Middle frontal gyrus (tissue), 1 donor: ENCODE measurements at regions not wholly inside any gene's neighbourhood (a gene's known extent, or its start where the extent isn't known, plus 50 kb on each side); places are given as distances from the start of the nearest gene placed in this dataset.

Experiments
- DNase-seq: peaks from one replicate; pipeline ENCODE4 v3.0.0-alpha.2; 2015; ENCODE audit warnings: low spot score; ENCODE audit errors: extremely low spot score

DNA sequence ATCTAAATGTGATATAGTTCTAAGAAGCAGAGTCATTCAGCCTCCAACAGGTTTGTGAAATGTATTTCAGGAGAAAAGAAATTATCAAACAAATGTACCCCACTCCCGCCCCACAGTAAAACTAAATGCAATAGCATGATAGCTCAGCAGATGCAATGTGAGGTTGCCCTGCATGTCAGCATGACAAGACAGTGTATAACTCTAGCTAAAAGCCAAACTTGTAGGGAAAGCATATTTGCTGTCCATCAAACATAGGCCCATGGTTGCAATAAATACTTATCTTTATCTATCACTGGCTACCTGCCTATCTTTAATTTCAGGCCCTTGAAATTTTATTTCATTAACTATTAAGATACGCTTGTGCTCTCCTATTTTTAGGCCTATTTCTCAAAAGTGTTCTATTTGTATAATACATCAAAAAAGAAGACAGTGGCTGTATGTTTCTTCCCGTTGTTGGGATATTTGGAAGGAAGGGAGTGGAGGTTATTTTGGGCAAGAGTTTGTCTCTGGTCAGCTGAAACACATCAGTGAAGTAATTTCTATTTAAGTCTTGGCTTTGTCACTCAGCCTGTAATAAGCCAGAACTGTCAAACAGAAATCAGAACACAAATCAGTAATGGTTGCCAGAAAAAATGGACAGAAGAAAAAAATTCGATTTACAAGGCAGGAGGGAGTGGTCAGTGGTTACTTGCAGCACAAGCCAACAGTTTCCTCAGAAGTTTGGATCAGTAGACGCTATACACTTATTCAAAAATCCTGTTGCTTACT, 307.4 kb upstream of the ADGRL2 start:
- no peak for DNase-seq

DNA sequence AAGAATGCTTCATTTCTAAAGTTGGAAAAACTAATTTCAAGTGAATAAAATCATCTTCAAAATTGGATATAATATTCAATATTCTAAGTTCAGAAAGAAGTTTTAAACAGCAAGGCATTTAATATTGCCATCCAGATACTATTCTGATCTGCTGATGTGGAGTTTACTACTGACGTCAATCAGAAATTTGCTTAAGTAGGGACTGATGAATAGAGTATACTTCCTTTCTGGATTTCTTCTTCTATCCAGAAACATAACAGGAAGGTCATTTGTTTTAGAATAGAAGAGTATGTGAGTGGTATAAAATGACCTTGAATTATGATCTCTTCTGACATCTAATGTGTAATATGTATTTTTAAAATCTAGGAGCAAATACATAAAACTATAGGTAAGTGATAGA, 308.1 kb upstream of the ADGRL2 start:
- DNase-seq: no peak

DNA sequence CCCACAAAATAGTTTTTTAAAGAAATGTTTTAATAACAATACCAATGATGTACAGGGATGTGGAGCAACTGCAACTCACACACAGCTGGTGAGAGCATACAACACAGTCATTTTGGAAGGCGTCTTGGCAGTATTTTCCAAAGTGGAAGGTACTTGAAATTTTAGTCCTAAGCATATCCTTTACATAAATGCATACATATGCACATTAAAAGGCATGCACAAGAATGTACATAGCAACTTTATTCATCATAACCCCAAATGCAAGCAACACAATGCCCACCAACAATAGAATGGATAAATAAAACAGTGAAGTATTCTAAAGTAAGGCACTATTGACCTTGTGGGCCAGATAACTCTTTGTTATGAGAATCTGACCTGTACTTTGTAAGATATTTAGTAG, 310.1 kb upstream of the ADGRL2 start:
- no peak for DNase-seq

DNA sequence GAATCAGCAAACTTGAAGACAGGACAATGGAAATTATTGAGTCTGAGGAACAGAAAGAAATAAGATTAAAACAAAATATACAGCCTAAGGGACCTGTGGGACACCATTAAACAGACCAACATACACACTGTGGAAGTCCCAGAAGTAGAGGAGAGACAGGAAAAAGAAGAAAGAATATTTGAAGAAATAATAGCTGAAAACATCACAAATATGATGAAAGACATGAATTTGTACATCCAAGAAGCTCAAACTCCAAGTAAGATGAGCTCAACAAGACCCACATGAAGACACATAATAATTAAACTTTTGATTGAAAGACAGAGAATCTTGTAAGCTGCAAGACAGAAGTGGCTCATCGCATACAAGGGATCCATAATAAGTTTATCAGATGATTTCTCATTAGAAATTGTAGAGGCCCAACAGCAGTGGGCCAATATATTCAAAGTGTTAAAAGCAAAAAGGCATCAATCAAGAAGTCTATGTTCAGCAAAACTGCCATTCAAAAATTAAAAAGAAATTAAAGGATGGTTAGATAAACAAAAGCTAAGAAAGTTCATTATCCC, 311.3 kb upstream of the ADGRL2 start:
- no peak for DNase-seq

DNA sequence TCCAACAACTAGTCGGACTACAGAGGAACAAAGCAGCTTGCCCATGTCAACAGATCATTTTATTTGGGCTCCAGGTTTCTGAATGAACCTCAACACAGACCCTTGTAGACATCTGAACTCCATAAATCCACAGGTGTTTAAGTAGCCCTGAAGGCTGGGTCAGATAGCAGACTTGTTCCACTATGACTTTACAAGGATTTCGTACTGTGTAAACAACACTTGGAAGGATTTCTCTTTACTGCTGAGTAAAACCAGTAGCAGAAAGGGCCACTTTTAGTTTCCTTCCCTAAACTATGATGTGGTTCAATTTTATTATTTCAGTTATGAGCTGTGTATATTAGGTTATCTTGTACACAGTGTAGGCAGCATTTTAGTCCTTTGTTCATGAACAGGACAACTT, 316.4 kb upstream of the ADGRL2 start:
- DNase-seq: no peak

DNA sequence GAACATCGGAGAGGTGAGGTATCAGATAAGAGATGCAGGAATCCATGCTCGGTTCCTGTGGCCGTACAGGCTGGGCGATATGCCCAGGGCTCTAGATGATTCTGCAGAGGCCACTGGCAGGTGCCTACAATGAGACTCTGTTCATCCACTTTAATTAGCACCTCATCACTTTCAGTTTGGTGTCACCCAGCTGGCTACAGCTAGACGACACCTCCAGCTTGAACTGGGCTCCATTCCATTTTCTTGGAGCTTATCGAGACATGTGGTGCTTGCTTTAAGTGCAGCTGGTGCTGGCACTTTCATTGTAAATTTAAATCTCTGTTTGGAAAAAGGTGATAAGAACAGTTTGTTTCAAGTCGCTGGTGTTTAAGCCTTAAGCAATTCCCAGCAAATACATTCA, 322.5 kb upstream of the ADGRL2 start:
- DNase-seq: peak; percentile 28

DNA sequence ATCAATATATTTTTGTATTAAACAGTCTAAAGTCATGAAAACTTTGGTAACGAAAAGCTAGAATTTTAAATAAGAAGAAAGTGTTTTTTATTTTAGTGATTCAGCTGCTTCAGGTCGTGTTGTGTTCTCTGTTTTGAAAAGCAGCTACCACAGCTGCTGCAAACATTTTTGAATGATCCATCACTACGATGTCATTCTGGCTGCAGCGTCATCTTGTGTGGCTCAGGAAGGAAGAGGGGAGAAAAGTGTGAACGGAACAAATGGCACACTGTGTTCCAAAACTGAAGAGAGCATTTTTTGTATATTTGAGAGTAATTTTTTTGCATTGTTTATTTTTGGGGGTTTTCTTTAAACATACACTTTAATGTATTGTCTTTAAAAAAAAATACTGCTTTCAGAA, 323.0 kb upstream of the ADGRL2 start:
- no peak for DNase-seq

DNA sequence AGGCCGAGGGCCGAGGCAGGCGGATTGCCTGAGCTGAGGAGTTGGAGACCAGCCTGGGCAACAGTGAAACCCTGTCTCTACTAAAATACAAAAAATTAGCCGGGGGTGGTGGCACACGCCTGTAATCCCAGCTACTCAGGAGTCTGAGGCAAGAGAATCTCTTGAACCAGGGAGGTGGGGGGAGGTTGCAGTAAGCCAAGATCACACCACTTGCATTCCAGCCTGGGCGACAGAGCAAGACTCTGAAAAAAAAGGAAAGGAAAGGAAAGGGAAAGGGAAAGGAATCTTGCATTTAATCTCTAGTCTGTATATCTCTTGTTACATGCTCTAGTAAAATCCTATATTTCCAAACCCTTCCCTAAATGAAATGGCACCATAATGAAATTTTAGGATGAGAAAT, 328.3 kb upstream of the ADGRL2 start:
- DNase-seq: no peak

DNA sequence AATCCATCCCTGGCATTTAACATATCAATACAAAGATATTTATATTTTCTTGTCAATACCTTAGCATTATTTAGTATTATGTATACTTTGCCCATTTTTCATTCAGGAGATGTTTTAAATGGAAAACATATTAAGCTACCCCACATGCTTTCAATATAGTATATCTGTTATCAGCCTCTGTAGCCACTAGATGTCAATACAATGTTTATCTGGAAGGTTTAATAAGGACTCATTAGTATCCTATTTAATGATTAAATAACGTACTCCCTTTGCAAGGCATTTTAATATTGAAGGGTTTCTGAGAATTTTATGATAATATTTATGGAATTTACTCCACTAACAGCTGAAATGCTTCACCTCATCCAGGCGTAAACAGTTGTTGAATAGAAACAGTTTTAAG, 329.5 kb upstream of the ADGRL2 start:
- DNase-seq: no peak

DNA sequence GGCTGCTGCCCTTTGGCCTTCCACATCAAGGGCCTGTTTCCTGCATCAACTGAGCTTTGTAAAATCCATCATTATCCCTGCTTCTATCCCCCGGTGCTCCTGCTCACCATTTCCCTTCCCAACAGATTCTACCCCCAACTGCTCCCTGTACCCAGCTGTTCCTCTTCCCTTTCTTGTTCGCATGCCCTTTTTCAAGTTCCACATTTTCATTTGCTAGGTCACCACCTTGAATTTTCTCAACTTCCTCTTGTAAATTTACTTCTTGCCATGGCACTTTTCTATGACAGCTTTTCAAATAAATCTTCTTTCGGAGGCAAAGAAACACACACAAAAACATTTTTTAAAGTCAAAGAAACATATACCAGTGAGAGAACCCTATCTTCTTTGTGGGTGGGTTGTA, 330.5 kb upstream of the ADGRL2 start:
- no peak for DNase-seq

DNA sequence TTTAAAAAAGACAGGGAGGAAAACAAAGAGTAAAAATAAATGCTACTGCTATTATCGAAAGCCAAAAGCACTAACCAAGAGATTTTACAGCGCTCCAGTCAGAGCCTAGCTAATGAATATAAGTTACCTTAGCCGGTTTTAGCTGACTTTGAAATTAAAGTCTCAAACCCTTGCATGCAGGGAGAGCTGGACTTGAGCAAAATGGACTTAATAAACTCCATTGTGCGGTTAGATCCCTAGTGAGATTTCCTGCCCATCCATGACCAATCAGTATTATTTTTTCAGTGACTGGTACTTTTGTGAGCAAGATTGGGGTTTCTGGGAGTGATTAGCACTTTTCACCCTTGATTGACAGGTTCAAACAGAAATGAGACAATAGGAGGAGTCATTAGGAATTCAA, 333.4 kb upstream of the ADGRL2 start:
- DNase-seq: no peak

DNA sequence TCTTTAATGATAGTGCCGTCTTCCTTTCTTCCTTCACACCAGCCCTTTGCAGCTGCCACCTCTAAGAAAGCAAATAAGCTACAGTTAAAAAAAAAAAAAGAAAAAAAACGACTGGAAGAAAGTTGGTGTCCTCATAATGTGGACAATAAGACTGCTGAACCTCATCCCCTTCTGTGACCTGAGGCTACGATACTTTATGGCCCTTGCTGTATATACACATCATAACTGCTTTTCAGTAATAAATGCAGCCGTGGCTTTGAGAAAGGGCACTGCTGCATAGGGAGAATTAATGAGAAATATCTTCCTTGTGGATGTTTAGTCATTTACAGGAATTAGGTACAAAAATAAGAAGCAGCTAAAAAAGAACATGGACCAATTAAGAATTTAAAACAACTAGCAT, 333.8 kb upstream of the ADGRL2 start:
- no peak for DNase-seq

DNA sequence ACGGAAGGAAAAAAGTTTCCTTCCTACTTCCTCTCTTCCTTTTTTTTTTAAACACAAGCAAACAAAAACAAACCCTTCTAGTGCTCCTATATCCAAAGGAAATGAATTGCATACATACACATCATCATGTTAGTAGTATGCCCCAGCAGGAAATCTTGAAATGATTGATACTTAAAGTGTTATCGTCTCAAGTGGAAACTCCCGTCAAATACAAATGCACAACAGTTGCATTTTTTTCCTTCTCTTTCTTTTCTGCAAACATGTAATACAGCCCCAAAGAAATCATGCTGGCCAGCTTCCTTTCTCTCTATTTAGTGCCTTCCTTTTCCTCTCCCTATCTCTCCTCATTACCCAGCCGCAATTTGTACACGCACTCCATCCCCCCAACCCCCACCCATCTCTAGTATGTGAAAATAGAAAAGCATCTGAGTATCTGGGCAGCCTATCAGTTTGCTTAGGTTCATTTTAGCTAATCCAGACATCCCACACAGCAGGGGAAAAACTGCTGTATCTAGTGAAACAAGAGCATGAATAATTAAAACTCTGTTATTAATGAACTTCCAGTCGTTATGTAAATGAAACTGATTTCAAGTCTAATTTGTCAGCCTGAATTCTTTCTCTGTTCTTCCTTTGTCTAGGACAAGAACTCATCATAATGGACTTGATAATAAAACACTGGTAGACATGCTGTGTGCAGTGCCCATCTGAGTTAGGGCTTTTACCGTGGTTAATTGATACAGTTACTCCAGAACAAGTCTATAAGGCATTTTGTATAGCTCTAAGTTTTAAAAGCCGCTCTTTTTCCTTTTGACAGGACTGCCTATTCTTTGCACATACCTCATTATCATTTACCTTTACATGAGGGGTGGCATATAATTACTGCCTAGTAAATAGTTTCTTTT, 336.5 kb upstream of the ADGRL2 start:
- no peak for DNase-seq

DNA sequence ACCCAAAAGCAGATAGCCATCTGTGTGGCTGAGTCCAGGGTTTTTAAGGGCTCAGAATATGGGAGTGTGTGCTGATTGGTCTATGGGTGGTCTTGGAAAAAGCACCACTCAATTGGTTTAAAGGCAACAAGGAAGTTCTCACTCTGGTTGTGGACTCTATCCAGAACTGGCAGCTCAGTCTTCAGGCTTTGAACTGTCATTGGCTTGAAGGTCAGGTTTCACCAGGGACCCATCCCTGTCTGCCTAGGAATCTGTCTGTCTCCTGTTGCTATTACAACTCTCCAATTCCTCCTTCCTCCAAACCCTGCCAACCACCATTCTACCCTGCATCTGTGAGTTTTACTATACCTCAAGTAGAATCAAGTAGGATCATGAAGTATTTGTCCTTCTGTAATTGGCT, 341.7 kb upstream of the ADGRL2 start:
- no peak for DNase-seq

DNA sequence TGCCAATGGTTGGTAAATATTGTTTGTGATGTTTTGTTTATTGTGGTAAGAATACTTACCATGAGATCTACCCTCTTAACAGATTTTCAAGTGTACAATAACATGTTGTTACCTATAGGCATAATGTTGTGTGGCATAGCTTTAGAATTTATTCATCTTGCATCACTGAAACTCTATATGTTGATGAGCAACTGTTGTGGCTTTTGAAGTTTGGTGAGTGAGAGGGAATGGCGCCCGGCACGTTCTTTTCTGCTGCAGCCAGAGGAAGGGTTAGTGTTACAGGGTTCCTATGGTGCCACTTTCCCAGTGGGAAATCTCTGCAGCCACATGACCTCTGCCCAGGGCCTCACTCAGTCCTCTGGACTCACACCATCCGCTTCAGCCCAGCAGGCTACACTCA, 342.5 kb upstream of the ADGRL2 start:
- no peak for DNase-seq

DNA sequence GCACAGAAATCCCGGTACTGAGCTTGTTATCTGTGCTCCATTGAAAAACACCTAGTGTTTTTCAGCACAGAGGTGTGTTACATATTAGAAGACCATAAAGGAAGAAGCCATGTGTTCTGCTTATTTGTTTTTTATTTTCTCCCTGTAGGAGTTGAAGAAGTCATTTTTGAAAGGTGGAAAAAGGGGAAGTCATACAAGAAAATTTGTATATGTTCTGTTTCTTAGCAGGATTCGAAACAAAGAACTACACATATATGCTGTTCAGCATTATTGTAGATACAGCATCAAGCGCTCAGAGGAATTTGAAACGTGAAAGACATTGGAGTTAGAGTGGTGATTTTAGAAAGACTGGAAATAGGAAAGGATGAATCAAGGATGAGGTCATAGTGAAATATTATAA, 345.3 kb upstream of the ADGRL2 start:
- no peak for DNase-seq

DNA sequence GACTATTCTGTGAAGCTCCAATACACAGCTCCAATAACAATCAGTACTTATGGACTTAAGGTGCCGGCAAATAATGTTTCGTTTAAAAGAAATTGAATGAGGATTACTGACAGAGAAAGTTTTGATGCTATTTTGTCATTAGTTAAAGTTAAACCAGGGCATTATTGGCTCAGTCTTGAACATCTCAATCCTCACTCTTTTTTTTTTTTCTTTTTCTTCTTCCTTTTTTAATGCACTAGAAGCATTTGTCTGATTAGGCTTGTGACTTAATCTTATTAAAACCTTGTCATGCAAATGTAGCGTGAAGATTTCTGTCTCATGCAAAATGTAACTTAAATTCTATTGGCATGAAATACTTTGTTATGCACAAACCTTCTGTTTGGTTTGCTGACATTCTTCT, 346.8 kb upstream of the ADGRL2 start:
- no peak for DNase-seq

DNA sequence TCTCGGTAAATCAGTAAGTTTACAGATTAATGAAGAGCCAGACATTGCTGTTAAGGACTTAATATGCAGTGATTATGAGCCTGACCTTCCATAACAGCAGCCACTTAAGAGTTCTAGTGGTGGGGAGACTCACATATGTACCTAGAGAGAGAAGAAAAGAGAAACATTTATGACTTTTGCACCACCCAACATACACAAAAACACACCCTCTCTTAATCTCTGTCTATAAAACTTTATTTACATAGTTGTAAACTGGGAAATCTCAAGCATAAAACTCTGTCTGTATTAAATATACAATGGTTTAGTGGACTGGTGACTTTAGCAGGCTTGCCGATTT, 347.4 kb upstream of the ADGRL2 start:
- DNase-seq: no peak

DNA sequence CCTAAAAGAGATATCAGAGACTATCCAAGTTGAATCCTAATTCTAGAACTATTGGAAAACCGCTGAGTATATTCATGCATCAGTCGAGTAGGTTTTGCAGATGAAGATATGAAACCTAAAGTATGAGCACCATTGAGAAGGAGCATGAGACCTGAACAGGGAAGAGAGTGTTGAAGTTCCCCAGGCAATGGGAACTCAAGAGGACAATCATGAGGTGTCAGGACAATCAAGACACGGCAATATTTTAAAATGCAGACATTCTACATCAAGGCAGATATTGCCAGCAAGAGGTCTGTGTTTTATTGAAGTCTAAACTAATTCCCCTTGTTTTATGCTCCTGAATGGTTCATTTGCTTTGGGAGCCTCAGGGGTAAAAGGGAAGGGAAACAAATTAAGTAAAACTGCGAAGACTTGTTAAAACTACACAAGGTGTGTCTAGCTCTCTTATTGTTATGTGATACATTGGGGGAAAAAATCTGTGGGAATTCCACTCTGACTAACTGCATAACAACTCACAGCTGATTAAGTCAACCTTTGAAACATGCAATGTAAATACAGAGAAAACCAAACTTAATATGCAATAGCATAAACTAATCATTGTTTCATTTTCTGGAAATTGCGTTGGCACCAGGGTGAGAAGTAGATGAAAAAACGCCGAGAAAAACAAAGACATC, 347.9 kb upstream of the ADGRL2 start:
- DNase-seq: no peak

DNA sequence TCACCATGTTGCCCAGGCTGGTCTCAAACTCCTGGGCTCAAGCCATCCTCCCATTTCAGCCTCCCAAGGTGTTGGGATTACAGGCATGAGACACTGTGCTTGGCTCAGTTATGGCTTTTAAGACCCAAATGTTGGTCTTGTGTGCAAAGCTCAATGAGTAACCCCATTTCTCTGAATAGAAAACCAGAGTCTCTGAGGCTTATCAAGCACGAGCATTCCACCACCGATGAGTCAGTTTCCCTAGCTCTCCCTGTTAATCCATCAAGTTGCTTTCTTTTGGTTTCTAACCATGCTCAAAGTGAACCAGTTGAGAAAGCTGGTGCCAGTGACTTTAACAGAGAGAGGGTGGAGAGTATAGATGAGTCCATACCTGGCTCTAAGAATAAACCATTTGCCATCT, 350.9 kb upstream of the ADGRL2 start:
- DNase-seq: no peak

DNA sequence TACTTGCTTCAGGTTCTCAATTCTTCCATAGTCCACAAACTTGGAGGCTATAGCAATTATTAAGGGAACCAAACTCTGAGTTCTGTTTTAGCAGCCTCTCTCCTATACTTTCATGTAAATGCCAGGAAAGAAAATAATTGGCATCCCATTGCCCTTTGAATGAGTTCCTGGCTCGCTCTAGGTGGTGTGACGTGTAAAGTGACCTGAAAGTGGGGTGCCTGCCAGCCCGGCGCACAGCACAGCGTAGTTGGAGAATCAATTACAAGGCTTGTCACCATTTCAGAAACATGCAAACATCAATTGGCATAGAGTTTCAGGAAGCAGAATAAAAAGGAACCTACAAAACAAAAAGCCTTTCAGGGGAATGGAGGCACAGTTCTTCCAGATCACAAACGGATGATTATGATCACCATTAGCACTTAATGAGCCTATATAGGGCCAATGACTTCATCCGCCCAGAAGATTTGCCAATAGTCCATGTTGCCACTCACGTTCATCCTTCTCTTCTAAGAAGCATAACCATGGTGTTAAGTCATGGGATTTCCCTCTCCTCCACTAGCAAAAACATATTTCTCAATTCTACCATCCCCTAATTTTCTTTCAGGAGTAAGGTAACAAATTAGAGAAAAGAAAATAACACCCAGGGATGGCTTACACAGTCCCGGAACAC, 354.6 kb upstream of the ADGRL2 start:
- DNase-seq: no peak

DNA sequence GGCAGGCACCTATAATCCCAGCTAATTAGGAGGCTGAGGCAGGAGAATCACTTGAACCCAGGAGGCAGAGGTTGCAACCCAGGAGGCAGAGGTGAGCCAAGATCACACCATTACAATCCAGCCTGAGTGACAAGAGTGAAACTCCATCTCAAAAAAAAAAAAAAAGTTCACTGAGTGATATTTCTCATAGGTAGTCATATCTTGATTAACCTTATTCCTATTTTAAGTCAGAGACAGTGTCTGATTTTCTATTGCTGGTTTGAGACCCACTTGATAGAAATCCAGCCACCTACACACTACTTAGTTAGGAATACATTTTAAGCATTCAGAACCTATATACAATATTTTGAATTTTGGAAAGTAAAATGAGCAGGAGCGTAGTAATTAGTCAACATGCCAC, 357.4 kb upstream of the ADGRL2 start:
- DNase-seq: no peak
